GM19395 (cell line): ENCODE measurements at regions not wholly inside any gene's neighbourhood (a gene's known extent, or its start where the extent isn't known, plus 50 kb on each side); places are given as distances from the start of the nearest gene placed in this dataset.
"Not testable (repeated sequence)": the region's sequence is repeated elsewhere in the genome, so short reads cannot be mapped to it uniquely, and the experiment has no call there.

ENCODE experiments used
- ATAC-seq: cut with Tn5 transposase; IDR thresholded peaks from one replicate; pipeline ENCODE4 v1.9.1; 2021; ENCODE audit warnings: mild to moderate bottlenecking, moderate library complexity; ENCODE audit not compliant: unreplicated experiment

DNA sequence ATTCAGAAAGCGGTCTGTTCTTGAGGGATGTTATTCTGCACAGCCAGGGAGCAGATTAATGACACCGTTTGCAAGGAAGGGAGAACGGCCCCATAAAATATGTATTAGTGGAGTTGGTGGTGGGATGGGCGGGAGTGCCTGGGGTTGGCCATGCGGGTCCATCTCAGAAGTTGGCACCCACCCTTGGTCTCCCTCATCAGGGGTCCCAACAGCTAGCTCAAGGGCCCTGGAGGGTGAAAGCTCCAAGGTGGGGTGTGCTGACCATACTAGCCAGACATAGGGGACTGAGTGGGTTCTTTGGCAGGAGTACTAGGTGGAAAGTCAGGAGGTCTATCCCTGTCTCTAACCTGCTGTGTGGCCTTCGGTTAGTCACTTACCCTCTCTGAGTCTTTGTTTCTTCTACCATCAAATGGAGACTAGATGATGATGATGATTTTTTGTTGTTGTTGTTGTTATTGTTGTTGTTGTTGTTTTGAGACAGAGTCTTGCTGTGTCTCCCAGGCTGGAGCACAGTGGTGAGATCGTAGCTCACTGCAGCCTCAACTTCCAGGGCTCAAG, 83.2 kb upstream of the BRD7 start:
- no peak for ATAC-seq

DNA sequence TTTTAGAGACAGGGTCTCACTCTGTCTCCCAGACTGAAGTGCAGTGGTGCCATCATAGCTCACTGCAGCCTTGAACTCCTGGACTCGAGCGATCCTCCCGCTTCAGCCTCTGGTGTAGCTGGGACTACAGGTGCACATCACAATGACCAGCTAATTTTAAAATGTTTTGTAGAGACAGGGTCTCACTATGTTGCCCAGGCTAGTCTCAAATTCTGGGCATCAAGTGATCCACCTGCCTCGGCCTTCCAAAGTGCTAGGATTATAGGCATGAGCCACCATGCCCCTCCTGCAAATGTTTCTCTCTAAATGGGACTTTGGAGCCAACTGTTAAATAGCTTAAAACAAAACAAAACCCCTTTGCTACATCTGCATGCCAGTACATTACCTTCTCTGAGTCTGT, 82.2 kb upstream of the BRD7 start:
- ATAC-seq: no peak

DNA sequence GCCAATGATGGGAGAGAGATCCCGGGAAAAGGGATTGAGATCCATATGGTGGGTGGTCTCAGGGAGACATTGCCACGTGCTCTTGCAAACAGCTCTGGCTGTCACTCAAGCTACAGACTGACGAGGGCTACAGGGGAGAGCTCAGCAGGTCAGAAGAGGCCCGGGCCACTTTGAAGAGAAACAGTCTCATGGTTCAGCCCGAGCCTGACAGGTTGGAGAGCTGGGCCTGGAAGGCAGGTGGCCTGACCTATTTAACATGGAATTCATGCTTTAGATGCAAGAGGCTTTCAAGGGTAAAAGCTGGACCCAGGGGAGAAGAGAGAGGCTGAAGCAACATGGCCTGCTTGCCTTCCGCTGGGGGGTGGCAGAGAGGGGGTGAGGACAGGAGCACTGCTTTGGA, 81.0 kb upstream of the BRD7 start:
- ATAC-seq: no peak

DNA sequence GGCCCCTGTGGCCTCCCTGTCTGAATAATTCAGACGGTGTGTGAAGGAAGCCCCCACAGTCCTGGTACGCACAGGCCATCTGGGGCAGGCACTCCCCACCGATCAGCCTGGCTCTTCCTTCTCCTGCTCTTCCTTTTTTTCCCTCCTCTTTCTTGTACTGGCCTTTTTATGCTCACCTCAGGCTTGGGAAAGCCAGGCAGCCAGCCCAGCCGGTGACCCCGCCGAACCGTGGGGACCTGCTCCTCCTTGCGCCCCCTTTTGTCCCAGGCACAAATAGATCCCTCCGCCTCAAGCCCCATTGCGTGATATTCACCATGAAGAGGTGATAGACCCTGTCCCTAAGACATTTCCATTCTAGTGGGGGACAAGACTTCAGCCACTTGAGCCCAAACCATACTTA, 80.2 kb upstream of the BRD7 start:
- no peak for ATAC-seq

DNA sequence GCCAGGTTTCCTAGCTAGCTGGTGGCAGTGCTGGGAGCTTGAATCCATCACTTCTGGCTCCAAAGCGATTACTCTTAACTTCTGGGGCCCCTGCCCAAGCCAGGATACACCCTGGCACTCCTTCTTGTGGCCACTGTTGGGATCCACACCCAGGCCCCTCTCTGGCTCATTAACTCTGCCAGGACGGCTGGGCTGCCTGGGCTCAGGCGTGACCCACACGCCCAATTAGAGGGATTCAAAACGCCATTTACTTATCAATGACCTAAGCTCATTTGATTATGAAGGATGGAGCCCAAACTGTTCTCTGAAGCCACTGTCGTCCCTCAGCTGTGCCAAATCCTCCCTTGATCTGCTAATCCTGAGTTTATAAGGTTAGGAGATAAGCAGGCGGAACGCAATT, 79.7 kb upstream of the BRD7 start:
- ATAC-seq: no peak

DNA sequence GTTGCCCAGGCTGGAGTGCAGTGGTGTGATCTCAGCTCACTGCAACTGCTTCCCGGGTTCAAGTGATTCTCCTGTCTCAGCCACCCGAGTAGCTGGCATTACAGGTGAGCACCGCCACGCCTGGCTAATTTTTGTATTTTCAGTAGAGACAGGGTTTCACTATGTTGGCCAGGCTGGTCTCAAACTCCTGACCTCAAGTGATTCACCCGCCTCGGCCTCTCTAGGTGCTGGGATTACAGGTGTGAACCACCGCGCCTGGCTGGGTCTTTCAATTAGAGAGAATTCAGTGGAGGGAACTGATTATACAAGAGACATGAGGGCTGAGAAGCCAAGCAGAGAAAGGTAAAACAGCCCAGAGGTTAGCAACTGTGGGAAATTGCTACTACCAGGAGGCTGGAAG, 78.6 kb upstream of the BRD7 start:
- ATAC-seq: not testable (repeated sequence)

DNA sequence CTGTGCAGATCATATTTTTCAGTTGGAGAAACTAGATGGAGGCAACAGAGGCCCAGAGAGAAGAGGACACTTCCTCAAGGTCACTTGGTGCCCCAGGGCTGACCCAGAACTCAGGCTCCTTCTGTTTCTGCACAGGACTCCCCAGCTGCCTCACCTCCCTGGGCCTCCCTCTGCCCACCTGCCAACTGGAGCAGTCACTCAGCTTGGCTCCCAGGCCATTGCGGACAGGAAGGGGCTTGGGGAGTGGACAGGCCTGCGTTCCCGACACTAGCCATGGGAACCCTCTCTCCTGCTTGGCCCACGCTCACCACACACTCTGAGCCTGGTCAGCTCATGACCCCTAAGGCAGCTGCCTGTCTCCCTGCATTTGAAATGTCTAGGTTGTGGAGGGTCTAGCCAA, 78.1 kb upstream of the BRD7 start:
- ATAC-seq: no peak

DNA sequence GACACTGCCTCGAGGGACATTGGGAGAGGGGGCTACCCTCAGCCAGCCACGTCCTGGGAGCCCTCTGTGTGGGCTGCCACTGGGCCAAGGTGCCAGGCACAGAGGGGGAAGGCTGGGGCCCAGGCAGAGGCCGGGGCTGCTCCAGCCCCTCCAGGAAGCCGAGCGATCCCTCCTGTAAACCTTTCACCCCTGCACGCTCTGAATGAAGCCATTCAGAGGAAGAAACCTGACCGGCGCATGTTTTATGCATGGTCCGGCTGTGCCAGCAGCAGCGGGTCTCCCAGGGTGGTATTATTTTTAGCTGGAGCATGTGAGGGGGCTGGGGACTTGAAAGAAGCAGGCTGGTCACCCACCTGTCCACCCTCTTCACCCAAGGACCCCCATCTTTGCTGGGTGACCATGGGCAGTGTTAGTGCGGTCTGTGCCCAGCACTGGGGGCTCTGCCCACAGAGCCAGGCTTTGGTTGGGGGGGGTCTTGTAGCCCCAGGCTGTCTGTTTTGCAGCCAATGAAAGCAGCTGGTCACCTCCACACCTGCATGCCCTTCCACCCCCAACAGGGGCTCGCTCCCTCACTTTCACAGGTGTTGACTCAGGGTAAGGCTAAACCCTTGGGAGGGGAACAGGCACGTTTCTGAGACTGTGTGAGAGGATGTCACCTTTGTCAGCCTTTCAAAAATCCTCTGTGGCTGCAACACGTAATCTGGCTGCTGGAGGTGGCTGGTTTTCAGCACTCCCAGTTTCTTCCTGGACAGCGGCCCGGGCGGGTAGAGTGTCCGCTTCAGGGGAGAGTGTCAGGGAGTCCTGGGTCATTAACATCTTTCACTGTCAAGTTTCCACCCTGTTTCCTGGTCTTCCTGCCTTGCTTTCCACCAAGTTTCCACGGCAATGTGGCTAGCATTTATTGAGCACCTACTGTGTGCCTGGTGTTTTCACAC, 77.1 kb upstream of the BRD7 start:
- no peak for ATAC-seq

DNA sequence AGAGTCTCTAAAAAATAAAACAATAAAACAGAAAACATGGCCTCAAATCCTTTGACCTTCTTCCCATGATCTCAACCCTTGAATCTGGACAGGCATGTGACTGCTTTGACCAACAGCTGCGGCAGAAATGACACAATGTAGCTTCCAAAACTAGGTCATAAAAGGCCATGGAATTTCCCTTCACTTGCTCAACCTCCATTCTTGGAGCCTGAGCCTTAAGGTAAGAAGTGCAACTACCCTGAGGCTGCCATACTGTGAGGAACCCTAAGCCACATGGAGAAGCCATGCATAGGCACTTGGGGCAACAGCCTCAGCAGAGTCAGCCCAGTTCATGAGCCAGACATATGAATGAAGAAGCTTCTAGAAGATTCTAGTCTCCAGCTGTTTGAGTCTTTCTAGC, 75.7 kb upstream of the BRD7 start:
- no peak for ATAC-seq

DNA sequence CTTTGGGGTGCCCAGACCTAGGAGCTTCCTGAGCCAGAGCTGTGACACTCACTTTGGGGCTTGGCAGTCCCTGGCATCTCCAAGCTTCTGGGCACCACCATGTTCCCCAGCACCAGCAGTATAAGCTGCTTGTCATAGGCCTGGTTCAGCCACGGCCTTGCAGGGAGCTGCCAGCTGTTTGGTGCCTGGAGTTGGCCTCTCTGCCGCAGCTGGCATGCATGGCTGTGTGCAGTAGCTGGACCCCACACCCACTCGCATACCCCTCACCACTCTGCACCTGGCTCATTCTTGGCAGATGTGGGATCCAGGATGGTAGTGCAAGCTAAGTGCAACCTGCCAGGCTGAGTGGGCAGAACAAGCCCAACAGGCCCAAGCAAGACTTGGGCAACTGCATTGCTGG, 73.4 kb upstream of the BRD7 start:
- ATAC-seq: no peak

DNA sequence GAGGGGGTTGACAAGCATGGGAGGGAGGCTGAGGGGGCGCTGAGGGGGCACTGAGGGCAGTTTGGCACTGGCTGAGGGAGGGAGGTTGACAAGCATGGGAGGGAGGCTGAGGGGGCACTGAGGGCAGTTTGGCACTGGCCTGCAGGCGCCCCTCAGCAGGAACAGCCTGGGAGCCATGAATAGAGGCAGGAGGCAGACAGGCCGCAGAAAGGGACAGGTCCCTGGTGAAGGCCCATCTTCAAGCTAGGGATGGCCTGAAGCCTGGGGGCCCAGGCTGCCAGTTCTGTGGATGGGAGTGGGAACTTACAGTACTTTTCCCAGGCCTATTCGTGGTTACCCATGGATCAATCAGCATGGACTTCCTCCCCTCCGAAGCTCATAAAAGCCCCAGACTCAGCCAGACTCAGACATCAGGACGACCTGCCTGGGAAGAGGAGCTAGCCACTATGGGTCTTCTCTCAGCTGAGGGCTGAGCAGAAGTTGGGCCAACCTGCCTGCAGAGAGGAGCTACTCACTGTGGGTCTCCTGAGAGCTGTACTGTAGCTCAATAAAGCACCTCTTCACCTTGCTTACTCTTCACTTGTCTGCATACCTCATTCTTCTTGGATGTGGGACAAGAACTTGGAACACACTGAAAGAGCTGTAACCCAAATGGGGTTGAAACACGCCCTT, 72.8 kb upstream of the BRD7 start:
- no peak for ATAC-seq

DNA sequence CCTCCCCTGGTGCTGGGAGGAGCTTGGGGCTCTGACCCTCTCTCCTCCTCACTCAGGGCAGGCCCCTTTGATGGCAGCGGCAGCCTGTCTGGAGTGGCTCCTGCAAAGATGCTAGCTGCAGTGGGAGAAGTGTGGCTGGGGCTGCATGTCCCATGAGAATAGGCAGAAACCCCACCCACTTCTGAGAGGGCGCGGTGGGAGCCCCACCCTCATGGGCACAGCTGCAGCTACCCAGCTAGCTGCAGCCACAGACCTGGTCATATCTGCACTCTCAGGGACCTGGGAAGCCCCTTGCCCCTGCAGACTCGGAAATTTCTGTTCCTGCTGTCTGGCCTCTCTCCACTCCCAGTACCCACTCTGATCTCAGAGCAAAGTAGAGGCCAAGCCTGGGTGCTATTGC, 72.2 kb upstream of the BRD7 start:
- no peak for ATAC-seq

DNA sequence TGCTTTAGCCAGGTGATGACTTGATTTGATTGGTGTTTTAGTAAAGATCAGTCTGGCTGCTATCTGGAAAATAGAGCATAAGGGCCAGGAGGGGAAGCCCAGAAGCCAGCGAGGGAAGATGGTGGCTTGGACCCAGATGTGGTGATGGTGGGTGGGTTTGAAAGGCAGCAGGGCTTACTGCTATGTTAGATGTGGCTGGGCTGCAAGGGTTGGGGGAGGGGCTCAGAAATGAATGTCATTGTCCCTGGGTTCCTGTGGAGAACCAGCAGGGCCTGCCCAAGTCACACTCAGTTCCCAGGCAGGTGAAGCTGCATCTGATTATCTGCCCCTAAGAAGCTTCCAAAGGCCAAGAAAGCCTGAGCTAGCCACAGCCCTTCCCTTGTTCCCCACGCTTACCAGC, 71.7 kb upstream of the BRD7 start:
- no peak for ATAC-seq

DNA sequence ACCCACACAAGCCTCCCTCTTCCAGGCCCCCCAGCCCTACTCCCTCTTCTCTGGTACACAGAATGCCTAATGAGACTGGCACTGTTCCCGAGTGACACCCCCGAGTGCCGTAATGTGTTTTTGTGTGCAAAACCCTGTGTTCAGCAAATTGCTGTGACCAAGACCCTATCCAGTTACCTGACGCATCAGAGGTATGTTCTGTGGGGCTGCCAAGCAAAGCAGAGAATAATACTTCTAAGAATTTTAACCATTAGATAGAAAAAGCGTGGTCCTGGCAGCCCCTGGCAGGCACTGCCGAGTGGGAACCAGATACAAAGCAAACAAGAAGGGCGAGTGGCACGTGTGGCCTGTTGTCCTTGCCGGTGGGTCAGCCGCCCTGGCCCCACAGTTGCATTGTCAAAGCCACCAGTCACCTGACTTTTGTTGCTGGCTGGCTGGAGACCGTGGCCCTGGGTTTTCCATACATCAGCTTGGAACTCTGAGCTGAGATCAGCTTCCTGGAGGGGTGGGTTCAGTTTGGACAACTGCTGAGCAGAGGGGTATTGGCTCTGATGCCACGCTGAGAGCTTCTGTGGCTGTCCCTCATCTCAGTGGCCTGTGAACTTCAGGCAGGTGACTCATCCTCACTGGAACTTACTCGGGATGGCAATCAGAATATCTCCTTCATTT, 69.1 kb upstream of the BRD7 start:
- no peak for ATAC-seq

DNA sequence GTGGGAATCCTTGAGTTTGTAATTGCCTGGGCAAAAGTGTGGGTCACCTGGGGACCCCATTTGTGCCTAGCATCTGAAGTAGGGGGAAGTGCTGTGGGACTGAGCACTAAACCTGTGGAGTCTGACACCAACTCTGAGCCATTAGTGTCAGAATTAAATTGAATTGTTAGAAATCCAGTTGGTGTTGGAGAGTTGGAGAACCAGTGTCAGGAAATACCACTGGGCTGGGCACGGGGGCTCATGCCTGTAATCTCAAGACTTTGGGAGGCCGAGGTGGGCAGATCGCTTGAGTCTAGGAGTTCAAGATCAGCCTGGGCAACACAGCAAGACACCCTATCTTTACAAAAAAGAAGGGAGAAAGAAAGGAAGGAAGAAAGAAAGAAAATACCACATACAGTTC, 67.5 kb upstream of the BRD7 start:
- ATAC-seq: no peak

DNA sequence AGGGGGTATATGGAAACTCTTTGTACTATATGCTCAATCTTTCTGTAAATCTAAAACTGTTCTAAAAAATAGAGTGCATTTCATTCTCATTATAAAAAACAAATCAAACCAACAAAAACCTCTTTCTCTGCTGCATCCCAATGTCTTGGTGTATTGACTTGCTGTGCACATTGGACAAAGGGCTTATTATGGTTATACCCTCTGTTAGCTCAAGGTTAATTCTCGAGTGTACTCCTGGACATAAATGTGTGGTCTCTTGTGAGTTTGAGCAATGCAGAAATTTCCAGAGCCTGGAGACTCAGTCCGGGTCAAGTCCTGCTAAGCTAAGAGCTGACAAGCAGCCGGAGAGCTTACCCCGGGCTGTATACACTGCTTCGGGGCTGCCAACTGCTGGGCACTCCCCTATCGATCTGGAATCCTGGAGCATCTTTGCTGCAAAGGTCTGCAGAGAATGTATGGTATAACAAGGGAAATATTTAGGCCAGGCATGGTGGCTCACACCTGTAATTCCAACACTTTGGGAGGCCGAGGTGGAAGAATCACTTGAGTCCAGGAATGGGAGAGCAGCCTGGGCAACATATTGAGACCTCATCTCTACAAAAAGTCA, 66.2 kb upstream of the BRD7 start:
- ATAC-seq: no peak

DNA sequence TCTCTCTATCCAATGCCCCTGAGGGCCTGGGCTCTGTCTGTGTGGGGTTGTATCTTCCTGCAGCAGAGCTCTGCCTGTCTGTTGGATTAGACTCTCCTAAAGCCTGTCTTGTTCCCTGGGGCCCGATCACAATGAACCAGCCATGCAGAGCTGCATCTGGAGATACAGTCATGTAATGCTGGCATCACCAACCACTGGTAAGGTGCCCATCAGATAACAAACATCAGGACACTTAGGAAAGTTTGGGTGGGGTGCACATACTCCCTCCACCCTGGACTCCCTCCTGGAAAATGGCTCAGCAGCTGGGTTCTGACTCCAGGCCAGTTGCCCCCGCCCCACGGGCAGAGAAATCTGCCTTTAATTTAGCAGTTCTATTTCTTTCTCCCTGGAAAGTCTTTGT, 61.3 kb upstream of the BRD7 start:
- no peak for ATAC-seq

DNA sequence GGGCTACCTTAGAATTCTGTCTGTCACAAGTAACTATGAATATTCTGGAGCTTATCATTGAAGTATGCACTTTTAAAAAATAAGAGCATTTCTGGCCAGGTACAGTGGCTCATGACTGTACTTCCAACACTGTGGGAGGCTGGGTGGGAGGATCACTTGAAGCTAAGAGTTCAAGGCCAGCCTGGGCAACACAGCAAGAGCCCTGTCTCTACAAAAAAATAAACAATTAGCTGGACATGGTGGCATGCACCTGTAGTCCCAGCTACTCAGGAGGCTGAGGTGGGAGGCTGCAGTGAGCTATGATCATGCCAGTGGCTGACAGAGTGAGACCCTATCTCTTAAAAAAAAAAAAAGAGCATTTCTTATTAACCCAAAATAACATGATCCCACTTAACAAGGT, 60.0 kb upstream of the BRD7 start:
- no peak for ATAC-seq

DNA sequence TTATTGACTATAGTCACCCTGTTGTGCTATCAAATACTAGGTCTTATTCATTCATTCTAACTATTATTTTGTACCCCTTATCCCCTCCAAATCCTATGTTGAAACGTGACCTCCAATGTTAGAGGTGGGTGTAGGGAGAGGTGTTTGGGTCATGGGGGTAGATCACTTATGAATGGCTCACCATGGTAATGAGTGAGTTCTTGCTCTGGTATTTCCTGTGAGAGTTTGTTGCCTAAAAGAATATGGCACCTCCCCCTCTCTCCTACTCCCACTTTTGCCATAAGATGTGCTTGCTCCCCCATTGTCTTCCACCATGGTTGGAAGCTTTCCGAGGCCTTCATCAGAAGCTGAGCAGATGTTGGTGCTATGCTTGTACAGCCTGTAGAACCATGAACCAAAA, 59.3 kb upstream of the BRD7 start:
- no peak for ATAC-seq

DNA sequence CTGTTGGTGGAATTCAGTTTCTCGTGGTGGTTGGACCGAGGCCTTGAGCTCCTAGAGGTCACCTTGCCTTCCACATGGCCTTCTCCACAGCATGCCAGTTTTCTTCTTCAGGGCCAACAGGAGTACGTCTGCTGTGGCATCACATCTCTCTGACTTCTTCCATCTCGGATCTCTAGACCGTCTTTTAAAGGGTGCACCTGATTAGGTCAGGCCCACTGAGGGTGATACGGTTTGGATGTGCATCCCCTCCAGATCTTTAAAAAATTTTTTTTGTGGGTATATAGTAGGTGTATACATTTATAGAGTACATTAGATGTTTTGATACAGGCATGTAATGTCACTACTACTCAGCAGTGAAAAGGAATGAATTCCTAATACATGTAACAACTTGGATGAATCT, 58.3 kb upstream of the BRD7 start:
- ATAC-seq: no peak

DNA sequence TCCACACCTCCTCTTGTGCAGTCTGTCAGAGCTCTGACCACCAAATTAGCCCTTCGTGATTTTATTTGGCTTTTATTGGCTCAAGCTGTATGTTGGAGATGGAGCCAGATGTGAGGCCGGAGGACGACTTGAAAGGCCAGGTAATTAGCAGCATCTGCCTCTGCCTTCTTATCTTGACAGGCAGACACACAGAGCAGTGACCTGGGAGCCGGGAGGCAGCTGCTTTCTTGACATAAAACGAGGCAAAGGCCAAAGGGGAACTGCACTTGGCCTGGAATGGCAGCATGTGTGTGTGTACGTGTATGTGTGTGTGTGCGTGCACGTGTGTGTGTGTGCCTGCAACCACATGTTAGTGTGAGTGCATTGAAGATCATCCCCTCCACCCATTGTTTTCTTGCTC, 56.9 kb upstream of the BRD7 start:
- no peak for ATAC-seq
